ENCODE measurements at regions not wholly inside any gene's neighbourhood (a gene's known extent, or its start where the extent isn't known, plus 50 kb on each side); places are given as distances from the start of the nearest gene placed in this dataset.
A peak's percentile ranks its signal among the peaks of the same experiment; 100 is the strongest.

DNA sequence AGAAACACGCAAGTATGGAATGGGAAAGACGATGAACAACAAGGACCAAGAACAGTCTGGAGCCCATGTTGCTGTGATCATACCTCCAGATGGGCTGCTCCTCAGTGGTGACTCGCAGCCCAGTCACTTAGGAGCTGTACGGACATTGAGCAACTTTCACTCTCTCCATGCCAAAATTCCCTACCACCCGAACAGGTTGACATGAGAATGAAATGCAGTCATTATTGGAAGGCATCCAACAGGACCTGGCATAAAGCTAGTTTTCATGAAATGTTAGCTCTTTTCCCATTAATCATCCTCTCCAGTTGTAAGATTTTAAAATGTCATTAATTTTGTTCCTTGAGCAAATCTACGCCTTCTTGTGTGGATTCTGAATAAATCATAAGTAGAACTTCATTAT, 82.7 kb upstream of the GPM6B start:
- no peak for TF ChIP-seq POLR2A (IDR thresholded peaks at IDR 0.05)
- TF ChIP-seq EP300 (IDR thresholded peaks at IDR 0.05) = peak in 1 of 2 donors; percentile 29
- TF ChIP-seq, protein P1, sequence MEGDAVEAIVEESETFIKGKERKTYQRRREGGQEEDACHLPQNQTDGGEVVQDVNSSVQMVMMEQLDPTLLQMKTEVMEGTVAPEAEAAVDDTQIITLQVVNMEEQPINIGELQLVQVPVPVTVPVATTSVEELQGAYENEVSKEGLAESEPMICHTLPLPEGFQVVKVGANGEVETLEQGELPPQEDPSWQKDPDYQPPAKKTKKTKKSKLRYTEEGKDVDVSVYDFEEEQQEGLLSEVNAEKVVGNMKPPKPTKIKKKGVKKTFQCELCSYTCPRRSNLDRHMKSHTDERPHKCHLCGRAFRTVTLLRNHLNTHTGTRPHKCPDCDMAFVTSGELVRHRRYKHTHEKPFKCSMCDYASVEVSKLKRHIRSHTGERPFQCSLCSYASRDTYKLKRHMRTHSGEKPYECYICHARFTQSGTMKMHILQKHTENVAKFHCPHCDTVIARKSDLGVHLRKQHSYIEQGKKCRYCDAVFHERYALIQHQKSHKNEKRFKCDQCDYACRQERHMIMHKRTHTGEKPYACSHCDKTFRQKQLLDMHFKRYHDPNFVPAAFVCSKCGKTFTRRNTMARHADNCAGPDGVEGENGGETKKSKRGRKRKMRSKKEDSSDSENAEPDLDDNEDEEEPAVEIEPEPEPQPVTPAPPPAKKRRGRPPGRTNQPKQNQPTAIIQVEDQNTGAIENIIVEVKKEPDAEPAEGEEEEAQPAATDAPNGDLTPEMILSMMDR (IDR thresholded peaks at IDR 0.05) = no peak
